K562 (cell line): ENCODE measurements at regions not wholly inside any gene's neighbourhood (a gene's known extent, or its start where the extent isn't known, plus 50 kb on each side); places are given as distances from the start of the nearest gene placed in this dataset.

Source experiments
- ATAC-seq: fragments of 200-7000 bp; cut with Tn5 transposase; 3 replicates; pipeline ENCODE4 v1.9.1; 2020; ENCODE audit warnings: moderate library complexity
- BruUV-seq: library from RNA; stranded (reverse); fragments of 400-500 nt; replicated peaks from 2 replicates; lab custom pipeline; 2021; lab: Mats Ljungman, UMichigan
- CTCF ChIA-PET: fragments of 300-600 bp; formaldehyde crosslinking; extraction: SDS; loops from one replicate; lab custom pipeline; 2021; ENCODE audit warnings: low intra/inter-chr PET ratio; lab: Yijun Ruan, JAX
- POLR2A ChIA-PET: fragments of 300-600, 350-650 bp; sonication (Branson Sonifier 250); formaldehyde crosslinking; extraction: SDS; loops from one replicate; lab custom pipeline; 2021; ENCODE audit warnings: antibody characterized with exemption, inconsistent platforms; lab: Yijun Ruan, JAX
- DNase-seq, 4 experiments: peaks; one replicate each; pipeline versions ENCODE4 v3.0.0 to v3.0.0-alpha.2; 2011 to 2018; ENCODE audit warnings: low spot score in 3 of 4, mixed read lengths in 3 of 4; ENCODE audit errors: extremely low read depth in 1 of 4
- FAIRE-seq: peaks from 2 replicates; lab custom pipeline; 2011; peaks lifted over from hg19 to GRCh38; lab: Jason Lieb, UNC
- H2AFZ ChIP-seq: 2 replicates; pipeline ENCODE4 v1.6.0; 2011; ENCODE audit warnings: low read depth, low read length, control low read depth, inconsistent platforms
- H3K27ac ChIP-seq: fragments of 200-600 bp; 3 replicates; pipeline ENCODE4 v1.8.0; 2011; ENCODE audit warnings: low read depth, mild to moderate bottlenecking, control low read depth, inconsistent platforms, low read length, moderate library complexity, mixed read lengths; ENCODE audit errors: extremely low read depth
- H3K27me3 ChIP-seq, 2 experiments: fragments of 300-600 bp in 1 of 2; 2 replicates in 1 of 2; 3 replicates in 1 of 2; pipeline versions ENCODE4 v1.6.0 to v1.8.0; 2011; ENCODE audit warnings: inconsistent platforms in 2 of 2, low read length in 2 of 2, mild to moderate bottlenecking in 1 of 2, mixed read lengths in 1 of 2, moderate library complexity in 1 of 2; ENCODE audit not compliant: control insufficient read depth in 2 of 2, insufficient read depth in 2 of 2
- H3K36me3 ChIP-seq: fragments of 300-600 bp; 3 replicates; pipeline ENCODE4 v1.8.0; 2011; ENCODE audit warnings: mild to moderate bottlenecking, low read length, inconsistent platforms; ENCODE audit not compliant: control insufficient read depth, insufficient read depth
- H3K4me1 ChIP-seq, 2 experiments: fragments of 200-600 bp in 1 of 2; replicated peaks in 1 of 2; 2 replicates in 1 of 2; 3 replicates in 1 of 2; pipeline versions ENCODE4 v1.5.1 to v1.8.0; 2011; ENCODE audit warnings: inconsistent platforms in 2 of 2, low read length in 2 of 2, mild to moderate bottlenecking in 1 of 2, mixed read lengths in 1 of 2, moderate library complexity in 1 of 2; ENCODE audit not compliant: control insufficient read depth in 2 of 2, insufficient read depth in 2 of 2
- H3K4me2 ChIP-seq: 2 replicates; pipeline ENCODE4 v1.6.1; 2011; ENCODE audit warnings: low read length, control low read depth, inconsistent platforms, mixed read lengths; ENCODE audit not compliant: insufficient read depth
- H3K4me3 ChIP-seq: fragments of 200-600 bp; sonication (generic), shearing (Covaris generic); 2 replicates; pipeline ENCODE4 v1.5.1; 2016; ENCODE audit warnings: control low read depth, inconsistent platforms
- H3K79me2 ChIP-seq: fragments of 200-600 bp; 3 replicates; pipeline ENCODE4 v1.8.0; 2011; ENCODE audit warnings: low read length, inconsistent platforms; ENCODE audit not compliant: control insufficient read depth, insufficient read depth
- H3K9ac ChIP-seq, 2 experiments: 2 replicates each; pipeline versions ENCODE4 v1.6.0 to v1.6.1; 2011; ENCODE audit warnings: low read depth in 2 of 2, low read length in 2 of 2, control low read depth in 1 of 2, inconsistent platforms in 1 of 2, mild to moderate bottlenecking in 1 of 2, mixed read lengths in 1 of 2; ENCODE audit not compliant: insufficient read depth in 1 of 2
- H3K9me1 ChIP-seq: one replicate; pipeline ENCODE4 v1.6.0; 2011; ENCODE audit warnings: inconsistent platforms, mild to moderate bottlenecking, low read length, moderate library complexity; ENCODE audit not compliant: control insufficient read depth, insufficient read depth
- H3K9me3 ChIP-seq: replicated peaks from 2 replicates; pipeline ENCODE4 v1.5.1; 2011; ENCODE audit warnings: low read depth, low read length, inconsistent platforms; ENCODE audit not compliant: control insufficient read depth, insufficient read depth
- H4K20me1 ChIP-seq: replicated peaks from 2 replicates; pipeline ENCODE4 v1.6.1; 2011; ENCODE audit warnings: low read length, inconsistent platforms, mixed read lengths; ENCODE audit not compliant: control insufficient read depth, insufficient read depth
- ETV1 ChIP-seq: fragments of 450-650 bp; conservative IDR thresholded peaks from 2 replicates; pipeline ENCODE4 v1.6.1; 2016; ENCODE audit warnings: missing genetic modification characterization, control low read depth, low read depth, missing compliant biosample characterization
- EWSR1 ChIP-seq: fragments of 450-650 bp; IDR thresholded peaks from 2 replicates; pipeline ENCODE4 v1.6.1; 2018; ENCODE audit warnings: borderline replicate concordance, mild to moderate bottlenecking, low read depth, moderate library complexity; ENCODE audit not compliant: partially characterized antibody
- GABPB1 ChIP-seq: sonication (generic); formaldehyde crosslinking; IDR thresholded peaks from 2 replicates; pipeline ENCODE4 v1.8.0; 2022; ENCODE audit warnings: mild to moderate bottlenecking, missing genetic modification reagents
- KAT8 ChIP-seq: fragments of 450-650 bp; IDR thresholded peaks from 2 replicates; pipeline ENCODE4 v1.6.1; 2016; ENCODE audit warnings: low read depth, mild to moderate bottlenecking
- MBD2 ChIP-seq: sonication (generic); IDR thresholded peaks from 2 replicates; pipeline ENCODE4 v1.6.1; 2016; ENCODE audit warnings: low read depth, borderline replicate concordance
- MED1 ChIP-seq: sonication (generic); formaldehyde crosslinking; IDR thresholded peaks from 2 replicates; pipeline ENCODE4 v1.8.1; 2023; ENCODE audit warnings: missing genetic modification reagents, borderline replicate concordance
- NR1H2 ChIP-seq: sonication (generic); formaldehyde crosslinking; IDR thresholded peaks from 2 replicates; pipeline ENCODE4 v1.4.0; 2020; ENCODE audit warnings: mild to moderate bottlenecking, missing genetic modification reagents
- TAF15 ChIP-seq: fragments of 200-400 bp; formaldehyde crosslinking; IDR thresholded peaks from 2 replicates; pipeline ENCODE4 v1.6.1; 2017; ENCODE audit warnings: mild to moderate bottlenecking, low read depth, low read length, moderate library complexity
- TCF7 ChIP-seq: sonication (generic); IDR thresholded peaks from 2 replicates; pipeline ENCODE4 v1.6.1; 2016; ENCODE audit warnings: antibody characterized with exemption, borderline replicate concordance
- TEAD2 ChIP-seq: fragments of 450-650 bp; IDR thresholded peaks from 2 replicates; pipeline ENCODE4 v1.6.1; 2016; ENCODE audit warnings: missing genetic modification characterization, control low read depth, missing compliant biosample characterization
- ZKSCAN1 ChIP-seq: fragments of 150-350 bp; IDR thresholded peaks from 2 replicates; pipeline ENCODE4 v1.6.1; 2016; ENCODE audit warnings: low read depth, low read length
- ZZZ3 ChIP-seq: fragments of 450-650 bp; IDR thresholded peaks from 2 replicates; pipeline ENCODE4 v1.6.1; 2016; ENCODE audit warnings: antibody characterized with exemption, mild to moderate bottlenecking, moderate library complexity
- WGBS: fragments of 100-300 bp; shearing (Covaris generic); methylation state at CpG from one replicate; pipeline ENCODE4 v1.1.6; 2016; ENCODE audit warnings: low coverage, mixed read lengths; ENCODE audit not compliant: insufficient coverage; ENCODE audit errors: missing lambda C conversion rate; 5-methylcytosine and 5-hydroxymethylcytosine counted together
- in situ Hi-C: fragments of 300-500 bp; cut with MboI; formaldehyde crosslinking; loops from 4 replicates; pipeline ENCODE4 v1.15.0; 2018; ENCODE audit warnings: inconsistent platforms, mixed read lengths
- intact Hi-C: fragments of 100-400 bp; cut with micrococcal nuclease; formaldehyde crosslinking; loops from 2 replicates; pipeline ENCODE4 v1.14.2; 2022
- TF ChIP-seq, protein P1 (sequence below): fragments of 150-350 bp; conservative IDR thresholded peaks from 2 replicates; pipeline ENCODE4 v1.6.1; 2014; ENCODE audit warnings: low read length
- TF ChIP-seq, protein P2 (sequence below): sonication (generic); formaldehyde crosslinking; IDR thresholded peaks from 2 replicates; pipeline ENCODE4 v1.8.0; 2022; ENCODE audit warnings: mild to moderate bottlenecking, missing genetic modification reagents
- TF ChIP-seq, protein P3 (sequence below): sonication (generic); formaldehyde crosslinking; IDR thresholded peaks from 2 replicates; pipeline ENCODE4 v1.4.0; 2020; ENCODE audit warnings: mild to moderate bottlenecking, missing genetic modification reagents
- TF ChIP-seq, protein P4 (sequence below): fragments of 150-350 bp; IDR thresholded peaks from 2 replicates; pipeline ENCODE4 v1.6.1; 2014; ENCODE audit warnings: low read depth, mild to moderate bottlenecking, low read length, borderline replicate concordance

DNA sequence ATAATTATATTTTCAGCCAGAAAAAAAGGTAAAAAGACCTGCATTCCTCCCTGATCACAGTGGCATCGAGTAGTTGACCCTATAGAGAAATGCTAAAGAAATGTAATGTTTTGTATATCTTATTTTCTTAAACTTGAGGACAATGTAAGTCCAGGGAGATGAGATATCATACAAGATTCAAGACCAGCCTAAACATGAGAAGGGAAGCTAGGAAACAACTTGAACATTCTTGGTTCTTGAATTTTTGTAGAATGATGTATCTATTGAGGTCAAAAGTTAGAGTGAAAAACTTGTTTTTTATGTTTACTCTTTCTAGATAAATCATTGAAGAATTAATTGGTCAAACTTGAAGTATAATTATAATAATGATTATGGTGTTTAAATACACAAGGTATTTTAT lies 497.7 kb upstream of the TBL1XR1 start:
- Histone ChIP-seq H3K9ac (no peak overlapping the region), H3K36me3 (no peaks in the 10 kb centered on the region), H3K9me1 (no peaks in the 10 kb centered on the region), H3K79me2 (no peaks in the 10 kb centered on the region), H3K4me2 (no peak overlapping the region), H3K4me1 (no peaks in the 10 kb centered on the region), H3K9me3 (no peaks in the 10 kb centered on the region), H3K27me3 (no peaks in the 10 kb centered on the region), H3K27ac (no peak overlapping the region), H4K20me1 (no peaks in the 10 kb centered on the region), H3K4me3 (no peak overlapping the region), H2AFZ (no peak overlapping the region)
- in situ Hi-C loops: no loop called here
- 18% methylated on average over 1 of the region's 1 CpG for WGBS
- no peak for TF ChIP-seq TAF15
- TF ChIP-seq, protein P1, sequence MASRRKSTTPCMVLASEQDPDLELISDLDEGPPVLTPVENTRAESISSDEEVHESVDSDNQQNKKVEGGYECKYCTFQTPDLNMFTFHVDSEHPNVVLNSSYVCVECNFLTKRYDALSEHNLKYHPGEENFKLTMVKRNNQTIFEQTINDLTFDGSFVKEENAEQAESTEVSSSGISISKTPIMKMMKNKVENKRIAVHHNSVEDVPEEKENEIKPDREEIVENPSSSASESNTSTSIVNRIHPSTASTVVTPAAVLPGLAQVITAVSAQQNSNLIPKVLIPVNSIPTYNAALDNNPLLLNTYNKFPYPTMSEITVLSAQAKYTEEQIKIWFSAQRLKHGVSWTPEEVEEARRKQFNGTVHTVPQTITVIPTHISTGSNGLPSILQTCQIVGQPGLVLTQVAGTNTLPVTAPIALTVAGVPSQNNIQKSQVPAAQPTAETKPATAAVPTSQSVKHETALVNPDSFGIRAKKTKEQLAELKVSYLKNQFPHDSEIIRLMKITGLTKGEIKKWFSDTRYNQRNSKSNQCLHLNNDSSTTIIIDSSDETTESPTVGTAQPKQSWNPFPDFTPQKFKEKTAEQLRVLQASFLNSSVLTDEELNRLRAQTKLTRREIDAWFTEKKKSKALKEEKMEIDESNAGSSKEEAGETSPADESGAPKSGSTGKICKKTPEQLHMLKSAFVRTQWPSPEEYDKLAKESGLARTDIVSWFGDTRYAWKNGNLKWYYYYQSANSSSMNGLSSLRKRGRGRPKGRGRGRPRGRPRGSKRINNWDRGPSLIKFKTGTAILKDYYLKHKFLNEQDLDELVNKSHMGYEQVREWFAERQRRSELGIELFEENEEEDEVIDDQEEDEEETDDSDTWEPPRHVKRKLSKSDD: no peak
- no peak for TF ChIP-seq ETV1 (tag)
- TF ChIP-seq KAT8: no peak
- TF ChIP-seq TEAD2 (tag): no peak
- no peak for TF ChIP-seq TCF7
- TF ChIP-seq EWSR1: no peak
- no peak for TF ChIP-seq NR1H2
- TF ChIP-seq, protein P2, sequence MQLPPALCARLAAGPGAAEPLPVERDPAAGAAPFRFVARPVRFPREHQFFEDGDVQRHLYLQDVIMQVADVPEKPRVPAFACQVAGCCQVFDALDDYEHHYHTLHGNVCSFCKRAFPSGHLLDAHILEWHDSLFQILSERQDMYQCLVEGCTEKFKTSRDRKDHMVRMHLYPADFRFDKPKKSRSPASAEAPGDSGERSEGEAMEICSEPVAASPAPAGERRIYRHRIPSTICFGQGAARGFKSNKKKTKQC: no peak
- no peak for TF ChIP-seq MBD2
- TF ChIP-seq, protein P3, sequence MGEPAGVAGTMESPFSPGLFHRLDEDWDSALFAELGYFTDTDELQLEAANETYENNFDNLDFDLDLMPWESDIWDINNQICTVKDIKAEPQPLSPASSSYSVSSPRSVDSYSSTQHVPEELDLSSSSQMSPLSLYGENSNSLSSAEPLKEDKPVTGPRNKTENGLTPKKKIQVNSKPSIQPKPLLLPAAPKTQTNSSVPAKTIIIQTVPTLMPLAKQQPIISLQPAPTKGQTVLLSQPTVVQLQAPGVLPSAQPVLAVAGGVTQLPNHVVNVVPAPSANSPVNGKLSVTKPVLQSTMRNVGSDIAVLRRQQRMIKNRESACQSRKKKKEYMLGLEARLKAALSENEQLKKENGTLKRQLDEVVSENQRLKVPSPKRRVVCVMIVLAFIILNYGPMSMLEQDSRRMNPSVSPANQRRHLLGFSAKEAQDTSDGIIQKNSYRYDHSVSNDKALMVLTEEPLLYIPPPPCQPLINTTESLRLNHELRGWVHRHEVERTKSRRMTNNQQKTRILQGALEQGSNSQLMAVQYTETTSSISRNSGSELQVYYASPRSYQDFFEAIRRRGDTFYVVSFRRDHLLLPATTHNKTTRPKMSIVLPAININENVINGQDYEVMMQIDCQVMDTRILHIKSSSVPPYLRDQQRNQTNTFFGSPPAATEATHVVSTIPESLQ (CRISPR knock-in tag): no peak
- TF ChIP-seq, protein P4, sequence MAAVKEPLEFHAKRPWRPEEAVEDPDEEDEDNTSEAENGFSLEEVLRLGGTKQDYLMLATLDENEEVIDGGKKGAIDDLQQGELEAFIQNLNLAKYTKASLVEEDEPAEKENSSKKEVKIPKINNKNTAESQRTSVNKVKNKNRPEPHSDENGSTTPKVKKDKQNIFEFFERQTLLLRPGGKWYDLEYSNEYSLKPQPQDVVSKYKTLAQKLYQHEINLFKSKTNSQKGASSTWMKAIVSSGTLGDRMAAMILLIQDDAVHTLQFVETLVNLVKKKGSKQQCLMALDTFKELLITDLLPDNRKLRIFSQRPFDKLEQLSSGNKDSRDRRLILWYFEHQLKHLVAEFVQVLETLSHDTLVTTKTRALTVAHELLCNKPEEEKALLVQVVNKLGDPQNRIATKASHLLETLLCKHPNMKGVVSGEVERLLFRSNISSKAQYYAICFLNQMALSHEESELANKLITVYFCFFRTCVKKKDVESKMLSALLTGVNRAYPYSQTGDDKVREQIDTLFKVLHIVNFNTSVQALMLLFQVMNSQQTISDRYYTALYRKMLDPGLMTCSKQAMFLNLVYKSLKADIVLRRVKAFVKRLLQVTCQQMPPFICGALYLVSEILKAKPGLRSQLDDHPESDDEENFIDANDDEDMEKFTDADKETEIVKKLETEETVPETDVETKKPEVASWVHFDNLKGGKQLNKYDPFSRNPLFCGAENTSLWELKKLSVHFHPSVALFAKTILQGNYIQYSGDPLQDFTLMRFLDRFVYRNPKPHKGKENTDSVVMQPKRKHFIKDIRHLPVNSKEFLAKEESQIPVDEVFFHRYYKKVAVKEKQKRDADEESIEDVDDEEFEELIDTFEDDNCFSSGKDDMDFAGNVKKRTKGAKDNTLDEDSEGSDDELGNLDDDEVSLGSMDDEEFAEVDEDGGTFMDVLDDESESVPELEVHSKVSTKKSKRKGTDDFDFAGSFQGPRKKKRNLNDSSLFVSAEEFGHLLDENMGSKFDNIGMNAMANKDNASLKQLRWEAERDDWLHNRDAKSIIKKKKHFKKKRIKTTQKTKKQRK: no peak
- no peak for TF ChIP-seq MED1
- TF ChIP-seq GABPB1 (CRISPR knock-in tag): no peak
- no peak for TF ChIP-seq ZZZ3
- TF ChIP-seq ZKSCAN1: no peak
- intact Hi-C loops: no loop called here
- ATAC-seq: no peak
- BruUV-seq: no TSS peak
- no peak for DNase-seq
- CTCF ChIA-PET: no interaction called here
- FAIRE-seq: no peak
- POLR2A ChIA-PET: interaction anchor here (0.5 to 0.9 kb wide), 2 partner anchors 10 to 11 kb away, joined by 3 read pairs; no protein-coding TSS in a partner anchor
